Stimulated activated CD8-positive, alpha-beta memory T cell treated with anti-CD3 and anti-CD28 coated beads, Interleukin-12 subunit alpha, Interleukin-12 subunit beta, amount 100 ng/mL, for 4 hours (primary cell): ENCODE measurements at regions not wholly inside any gene's neighbourhood (a gene's known extent, or its start where the extent isn't known, plus 50 kb on each side); places are given as distances from the start of the nearest gene placed in this dataset.
"Not testable (repeated sequence)": the region's sequence is repeated elsewhere in the genome, so short reads cannot be mapped to it uniquely, and the experiment has no call there.

Experiments
- DNase-seq: peaks from one replicate; pipeline ENCODE4 v3.0.0-alpha.2; 2020; ENCODE audit warnings: low read depth

DNA sequence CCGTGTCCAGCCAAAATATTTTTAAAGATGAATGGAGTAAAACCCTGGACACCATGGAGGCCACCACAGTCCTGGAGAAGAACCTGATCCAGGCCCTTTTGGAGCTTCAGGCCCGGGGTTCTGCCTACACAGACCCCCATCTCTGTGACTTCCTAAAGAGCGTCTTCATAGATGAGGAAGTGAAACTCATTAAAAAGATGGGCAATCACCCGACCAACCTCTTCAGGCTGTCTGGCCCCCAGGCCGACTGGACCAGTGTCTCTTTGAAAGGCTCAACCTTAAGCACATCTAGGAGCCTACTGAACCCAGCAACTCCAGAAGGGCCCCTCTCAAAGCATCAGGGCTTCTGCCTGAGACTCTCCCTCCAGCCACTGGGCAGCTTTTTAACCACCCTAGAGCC is 107.9 kb upstream of the FAM174B start:
- DNase-seq = no peak

DNA sequence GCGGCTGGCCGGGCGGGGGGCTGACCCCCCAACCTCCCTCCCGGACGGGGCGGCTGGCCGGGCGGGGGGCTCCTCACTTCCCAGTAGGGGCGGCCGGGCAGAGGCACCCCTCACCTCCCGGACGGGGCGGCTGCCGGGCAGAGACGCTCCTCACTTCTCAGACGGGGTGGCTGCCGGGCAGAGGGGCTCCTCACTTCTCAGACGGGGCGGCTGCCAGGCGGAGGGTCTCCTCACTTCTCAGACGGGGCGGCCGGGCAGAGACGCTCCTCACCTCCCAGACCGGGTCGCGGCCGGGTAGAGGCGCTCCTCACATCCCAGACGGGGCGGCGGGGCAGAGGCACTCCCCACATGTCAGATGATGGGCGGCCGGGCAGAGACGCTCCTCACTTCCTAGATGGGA is 112.6 kb upstream of the FAM174B start:
- not testable (repeated sequence) for DNase-seq

DNA sequence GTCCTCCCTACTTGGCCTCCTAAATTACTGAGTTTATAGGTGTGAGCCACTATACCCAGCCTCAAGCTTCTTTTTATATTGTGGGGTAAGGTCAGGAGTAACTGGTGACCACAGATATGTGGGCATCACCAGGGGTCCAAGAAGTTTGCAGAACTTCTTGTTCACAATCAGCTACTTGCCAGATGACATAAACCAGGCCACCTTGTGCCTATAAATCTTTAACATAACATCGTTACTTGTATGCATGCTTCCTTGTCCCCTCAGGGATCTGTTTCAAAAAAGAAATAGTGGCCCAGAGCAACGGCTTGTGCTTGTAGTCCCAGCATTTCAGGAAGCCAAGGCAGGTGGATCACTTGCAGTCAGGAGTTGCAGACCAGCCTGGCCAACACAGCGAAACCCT is 115.1 kb upstream of the FAM174B start:
- no peak for DNase-seq

DNA sequence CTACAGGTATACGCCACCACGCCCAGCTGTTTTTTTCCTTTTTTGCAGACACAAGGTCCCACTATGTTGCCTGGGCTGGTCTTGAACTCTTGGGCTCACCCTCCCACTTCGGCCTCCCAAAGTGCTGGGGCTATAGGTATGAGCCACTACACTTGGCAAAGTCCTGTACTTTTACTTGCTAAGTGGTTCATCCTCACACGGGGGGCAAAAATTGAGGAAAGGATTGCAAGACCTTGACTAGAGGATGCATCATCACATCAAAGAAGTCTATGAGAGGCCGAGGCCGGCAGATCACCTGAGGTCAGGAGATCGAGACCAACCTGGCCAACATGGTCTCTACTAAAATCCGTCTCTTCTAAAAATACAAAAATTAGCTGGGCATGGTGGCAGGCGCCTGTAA is 116.5 kb upstream of the FAM174B start:
- DNase-seq = no peak

DNA sequence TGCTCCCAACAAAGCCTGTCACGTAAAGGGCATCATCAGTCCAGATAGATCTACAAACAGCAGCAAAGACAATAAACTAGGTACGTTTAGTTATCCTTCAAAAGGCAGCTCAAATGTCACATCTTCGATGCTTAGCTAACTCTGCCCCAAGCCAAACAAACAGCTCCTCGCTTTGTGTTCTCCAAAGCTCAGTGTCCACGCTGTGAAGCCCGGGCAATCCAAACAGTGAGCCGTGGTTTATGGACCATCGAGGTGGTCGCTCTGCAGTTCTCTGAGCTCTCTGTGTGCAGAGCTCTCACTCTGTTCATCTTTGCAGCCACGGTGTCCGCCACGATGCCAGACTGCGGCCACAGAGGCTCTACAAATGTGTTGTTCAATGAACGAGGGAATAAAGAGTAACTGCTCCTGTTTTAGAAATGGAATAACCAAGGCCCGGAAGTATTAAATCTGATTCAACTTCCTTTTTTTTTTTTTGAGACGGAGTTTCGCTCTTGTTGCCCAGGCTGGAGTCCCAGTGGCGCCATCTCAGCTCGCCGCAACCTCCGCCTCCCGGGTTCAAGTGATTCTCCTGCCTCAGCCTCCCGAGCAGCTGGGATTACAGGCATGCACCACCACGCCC is 117.2 kb upstream of the FAM174B start:
- DNase-seq = no peak

DNA sequence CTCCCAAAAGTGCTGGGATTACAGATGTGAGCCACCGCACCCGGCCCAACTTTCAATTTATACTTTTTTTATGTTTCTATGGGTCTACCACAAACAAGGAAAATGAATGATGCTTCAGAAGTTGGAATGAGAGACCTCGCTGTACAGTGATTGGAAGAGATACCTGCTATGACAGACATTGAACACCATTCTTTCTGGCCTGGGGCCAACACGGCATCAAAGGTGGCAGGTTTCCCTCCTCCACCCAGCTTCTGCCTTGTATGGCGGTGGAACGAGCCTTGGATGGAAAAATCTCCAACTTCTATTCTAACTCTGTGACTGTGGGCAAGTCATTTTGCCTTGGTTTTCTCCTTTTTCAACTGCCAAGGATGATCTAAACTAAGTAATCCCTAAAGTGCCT is 117.8 kb upstream of the FAM174B start:
- DNase-seq = no peak

DNA sequence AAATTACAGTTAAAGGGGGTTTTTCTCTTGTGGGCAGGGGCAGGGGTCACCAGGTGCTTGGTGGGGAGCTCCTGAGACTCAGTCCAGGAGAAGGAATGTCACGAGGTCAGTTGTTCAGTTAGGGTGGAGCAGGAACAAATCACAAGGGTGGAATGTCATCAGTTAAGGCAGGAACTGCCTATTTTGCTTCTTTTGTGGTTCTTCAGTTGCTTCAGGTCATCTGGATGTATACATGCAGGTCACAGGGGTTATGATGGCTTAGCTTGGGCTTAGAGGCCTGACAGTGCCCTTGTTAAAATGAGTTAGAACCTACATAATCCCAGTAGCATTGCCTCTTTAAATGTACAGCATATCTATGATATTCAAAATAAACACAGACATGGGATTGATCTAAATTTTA is 120.2 kb upstream of the CHD2 start:
- DNase-seq = no peak

DNA sequence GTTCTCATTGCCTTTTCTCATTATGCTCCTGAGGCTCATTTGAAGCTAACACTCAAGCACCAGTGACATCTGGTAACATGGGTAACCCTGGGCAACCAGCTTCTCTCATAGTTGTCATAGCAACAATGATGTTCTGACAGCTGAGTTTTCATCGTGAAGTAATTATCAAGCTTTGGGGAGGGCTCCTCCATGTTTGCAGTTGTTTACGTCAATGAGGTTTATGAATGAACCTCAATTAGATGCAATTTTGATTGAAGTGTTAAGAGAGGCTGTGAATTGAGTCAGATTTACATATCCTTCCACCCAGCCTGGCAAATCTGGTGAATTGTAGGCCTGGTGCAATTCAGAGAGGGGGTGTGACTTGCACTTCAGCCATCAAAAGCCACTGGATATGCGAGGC is 119.3 kb upstream of the CHD2 start:
- no peak for DNase-seq

DNA sequence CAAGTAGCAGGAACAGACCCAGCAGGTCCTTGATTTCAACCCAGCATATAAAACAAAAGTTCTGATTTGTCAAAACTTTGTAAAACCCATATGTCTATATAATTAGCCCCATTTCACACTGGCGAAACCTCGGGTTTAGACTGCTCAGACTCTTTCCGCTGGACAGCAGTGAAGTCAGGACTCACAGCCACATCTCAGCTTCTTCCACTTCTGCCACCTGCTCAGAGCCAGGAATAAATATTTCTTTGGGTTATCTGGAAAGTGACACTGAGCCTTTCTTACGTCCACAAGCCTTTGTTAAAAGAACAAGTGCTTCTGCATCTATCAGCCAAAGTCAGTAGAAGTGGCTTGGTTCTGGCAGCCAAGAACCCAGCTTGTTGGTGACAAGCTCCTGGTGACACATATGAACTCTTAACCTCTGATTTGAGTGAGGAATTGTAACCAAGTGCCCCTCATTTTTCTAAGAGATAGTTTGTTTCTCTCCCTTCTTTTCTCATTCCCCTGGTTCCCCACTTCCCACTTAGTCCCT is 118.1 kb upstream of the CHD2 start:
- no peak for DNase-seq

DNA sequence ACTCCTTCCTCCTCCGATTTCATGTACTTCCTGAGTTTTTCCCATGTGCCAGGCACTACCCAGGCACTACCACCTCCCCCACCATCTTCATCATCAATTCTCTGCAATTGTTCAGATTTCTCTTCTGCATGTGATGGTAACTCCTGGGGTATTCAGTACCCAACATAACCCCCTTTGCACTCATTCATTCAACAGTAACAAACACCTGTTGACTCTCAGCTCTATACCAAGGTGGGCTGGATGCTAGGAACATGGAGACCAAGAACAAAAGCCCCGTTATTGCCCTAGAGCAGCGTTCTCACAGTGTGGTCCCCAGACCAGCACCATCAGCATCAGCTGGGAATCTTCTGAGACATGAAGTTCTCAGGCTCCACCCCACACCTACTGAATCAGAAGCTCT is 113.0 kb upstream of the CHD2 start:
- DNase-seq = no peak

DNA sequence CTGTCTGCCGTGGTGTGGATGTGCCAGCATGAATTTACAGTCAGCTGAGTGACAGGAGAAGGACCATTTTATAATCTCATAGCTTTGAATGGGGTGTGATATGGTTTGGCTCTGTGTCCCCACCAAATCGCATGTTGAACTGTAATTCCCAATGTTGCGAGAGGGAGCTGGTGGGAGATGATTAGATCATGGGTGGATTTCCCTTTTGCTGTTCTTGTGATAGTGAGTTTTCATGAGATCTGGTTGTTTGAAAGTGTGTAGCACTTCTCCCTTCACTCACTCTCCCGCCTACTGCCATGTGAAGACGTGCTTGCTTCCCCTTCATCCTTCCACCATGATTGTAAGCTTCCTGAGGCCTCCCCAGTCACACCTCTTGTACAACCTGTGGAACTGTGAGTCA is 111.9 kb upstream of the CHD2 start:
- DNase-seq = no peak

DNA sequence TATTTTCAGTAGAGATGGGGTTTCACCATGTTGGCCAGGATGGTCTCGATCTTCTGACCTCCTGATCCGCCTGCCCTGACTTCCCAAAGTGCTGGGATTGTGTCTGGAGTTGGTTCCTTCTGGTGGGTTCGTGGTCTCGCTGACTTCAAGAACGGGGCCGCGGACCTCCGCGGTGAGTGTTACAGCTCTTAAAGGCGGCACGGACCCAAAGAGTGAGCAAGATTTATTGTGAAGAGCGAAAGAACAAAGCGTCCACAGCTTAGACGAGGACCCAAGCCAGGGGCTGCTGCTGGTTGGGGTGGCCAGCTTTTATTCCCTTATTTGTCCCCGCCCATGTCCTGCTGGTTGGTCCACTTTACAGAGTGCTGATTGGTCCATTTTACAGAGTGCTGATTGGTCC is 111.3 kb upstream of the CHD2 start:
- not testable (repeated sequence) for DNase-seq

DNA sequence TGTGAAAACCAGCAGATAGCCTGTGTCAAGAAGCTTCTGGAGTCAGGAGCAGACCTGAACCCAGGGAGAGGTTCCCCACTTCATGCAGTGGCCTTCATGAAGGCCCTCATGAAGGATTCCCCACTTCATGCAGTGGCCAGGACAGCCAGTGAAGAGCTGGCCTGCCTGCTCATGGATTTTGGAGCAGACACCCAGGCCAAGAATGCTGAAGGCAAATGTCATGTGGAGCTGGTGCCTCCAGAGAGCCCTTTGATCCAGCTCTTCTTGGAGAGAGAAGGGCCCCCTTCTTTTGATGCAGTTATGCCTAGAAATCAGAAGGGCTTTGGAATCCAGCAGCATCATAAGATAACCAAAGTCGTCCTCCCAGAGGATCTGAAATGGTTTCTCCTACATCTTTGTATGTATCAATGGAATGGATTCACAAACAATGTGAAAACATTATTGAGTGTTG is 103.9 kb upstream of the CHD2 start:
- no peak for DNase-seq

DNA sequence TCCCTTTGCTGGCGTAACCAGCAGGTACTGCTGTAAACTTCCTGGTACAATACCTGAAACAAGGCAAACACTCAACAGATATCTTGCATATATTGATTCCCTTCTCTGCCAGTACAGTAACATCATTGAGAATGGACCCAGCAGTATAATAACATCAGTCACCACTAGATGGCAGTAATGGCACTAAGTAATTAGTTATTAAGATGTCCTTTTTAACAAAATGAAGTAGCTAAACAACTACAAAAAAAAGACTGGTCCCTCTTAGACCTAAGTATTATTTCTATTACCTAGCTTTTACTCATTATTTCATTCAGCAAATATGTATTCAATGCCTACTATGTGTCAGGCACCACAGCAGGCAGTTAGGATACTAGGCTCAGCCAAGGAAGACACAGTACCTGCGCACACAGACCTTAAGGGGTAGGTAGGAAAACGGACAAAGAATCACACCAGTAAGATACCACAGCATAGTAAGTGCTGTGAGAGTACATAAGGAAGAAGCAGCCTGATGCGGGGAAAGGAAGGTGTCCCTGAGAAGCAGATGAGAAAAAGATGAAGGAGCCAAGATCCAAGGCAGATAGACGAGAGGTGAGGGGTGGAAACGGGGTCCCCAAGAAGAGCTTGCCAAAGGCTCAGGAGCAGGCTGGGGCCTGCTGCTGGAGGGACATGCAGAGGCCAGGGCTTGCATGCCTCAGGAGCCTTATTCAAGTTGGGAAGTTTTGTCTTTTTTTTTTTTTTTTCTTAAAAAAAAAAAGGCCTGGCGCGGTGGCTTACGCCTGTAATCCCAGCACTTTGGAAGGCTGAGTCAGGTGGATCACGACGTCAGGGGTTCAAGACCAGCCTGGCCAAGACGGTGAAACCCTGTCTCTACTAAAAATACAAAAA is 102.7 kb upstream of the CHD2 start:
- no peak for DNase-seq

DNA sequence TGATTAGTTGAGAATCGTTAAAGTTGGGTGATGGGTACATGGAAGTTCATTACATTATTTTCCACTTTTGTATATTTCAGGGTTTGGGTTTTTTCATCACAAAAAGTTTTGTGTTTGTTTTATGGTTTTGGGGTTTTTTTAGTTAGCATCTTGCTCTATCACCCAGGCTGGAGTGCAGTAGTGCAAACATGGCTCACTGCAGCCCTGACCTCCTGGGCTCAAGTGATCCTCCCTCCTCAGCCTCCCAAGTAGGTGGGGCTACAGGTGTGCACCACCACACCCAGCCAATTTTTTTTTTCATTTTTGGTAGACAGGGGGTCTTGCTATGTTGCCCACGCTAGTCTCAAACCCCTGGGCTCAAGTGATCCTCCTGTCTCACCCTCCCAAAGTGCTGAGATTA is 100.1 kb upstream of the CHD2 start:
- DNase-seq = no peak

DNA sequence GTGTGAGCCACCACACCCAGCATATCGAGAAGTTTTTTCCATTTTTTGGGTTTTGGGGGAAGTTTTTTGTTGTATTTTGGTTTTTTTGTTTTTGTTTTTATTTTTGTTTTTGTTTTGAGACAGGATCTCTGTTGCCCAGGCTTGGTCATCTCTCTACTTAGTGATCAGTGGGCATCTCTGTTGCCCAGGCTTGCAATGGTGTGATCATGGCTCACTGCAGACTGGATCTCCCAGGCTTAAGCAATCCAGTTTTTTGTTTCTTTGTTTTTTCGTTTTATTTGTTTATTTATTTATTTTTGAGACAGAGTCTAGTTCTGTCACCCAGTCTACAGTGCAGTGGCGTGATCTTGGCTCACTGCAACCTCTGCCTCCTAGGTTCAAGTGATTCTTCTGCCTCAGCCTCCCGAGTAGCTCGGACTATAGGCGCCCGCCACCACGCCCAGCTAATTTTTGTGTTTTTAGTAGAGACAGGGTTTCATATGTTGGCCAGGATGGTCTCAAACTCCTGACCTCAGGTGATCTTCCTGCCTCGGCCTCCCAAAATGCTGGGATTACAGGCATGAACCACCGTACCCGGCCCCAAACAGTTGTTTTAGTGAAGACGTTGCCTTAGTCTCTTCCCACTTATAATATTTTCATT is 99.6 kb upstream of the CHD2 start:
- DNase-seq = not testable (repeated sequence)

DNA sequence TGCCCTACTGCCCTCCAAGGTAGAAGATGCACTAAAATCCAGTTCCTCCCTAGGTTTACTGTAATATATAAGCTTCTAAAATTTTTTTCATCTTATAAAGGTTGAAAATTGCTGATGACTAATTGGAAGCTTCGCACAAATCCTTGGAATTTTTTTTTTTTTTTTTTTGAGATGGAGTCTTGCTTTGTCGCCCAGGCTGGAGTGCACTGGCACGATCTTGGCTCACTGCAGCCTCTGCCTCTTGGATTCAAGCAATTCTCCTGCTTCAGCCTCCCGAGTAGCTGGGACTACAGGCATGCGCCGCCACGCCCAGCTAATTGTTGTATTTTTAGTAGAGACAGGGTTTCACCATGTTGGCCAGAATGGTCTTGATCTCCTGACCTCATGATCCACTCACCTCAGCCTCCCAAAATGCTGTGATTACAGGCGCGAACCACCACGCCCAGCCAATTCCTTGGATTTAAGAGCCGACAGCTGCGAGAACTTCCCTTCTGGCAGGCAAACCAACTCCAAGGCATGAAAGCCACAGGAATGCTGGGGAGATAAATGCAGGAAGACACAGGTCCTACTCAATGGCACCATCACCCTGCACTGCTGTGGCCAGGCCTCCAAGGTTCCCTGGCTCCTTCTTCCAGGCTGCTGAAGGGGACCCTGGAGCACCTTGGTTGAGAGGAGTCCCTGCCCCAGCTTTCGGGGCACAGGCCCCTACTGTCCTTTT is 98.9 kb upstream of the CHD2 start:
- not testable (repeated sequence) for DNase-seq

DNA sequence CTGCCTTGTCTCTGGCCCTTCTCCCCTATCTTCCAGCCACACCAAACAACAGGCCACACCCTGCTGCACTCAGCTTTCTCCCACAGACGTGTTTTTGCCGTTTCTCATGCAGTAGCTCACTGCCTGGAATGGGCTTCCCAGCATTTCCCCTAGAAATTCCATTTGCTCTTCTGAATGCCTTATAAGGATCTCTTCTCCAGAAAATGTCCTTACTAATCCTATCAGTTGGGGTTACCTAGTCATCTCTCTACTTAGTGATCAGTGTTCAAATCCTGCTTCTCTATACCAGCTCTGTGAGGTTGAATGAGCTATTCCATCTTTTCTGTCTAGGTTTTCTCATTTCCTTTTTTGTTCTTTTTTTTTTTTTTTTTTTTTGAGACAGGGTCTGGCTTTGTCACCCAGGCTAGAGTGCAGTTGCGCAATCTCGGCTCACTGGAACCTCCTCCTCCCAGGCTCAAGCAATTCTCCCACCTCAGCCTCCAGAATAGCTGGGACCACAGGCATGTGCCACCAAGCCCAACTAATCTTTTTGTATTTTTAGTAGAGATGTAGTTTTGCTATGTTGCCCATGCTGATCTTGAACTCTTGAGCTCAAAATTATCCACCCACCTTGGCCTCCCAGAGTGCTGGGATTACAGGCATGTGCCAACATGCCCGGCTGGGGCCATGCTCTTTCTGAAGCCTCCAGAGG is 98.2 kb upstream of the CHD2 start:
- no peak for DNase-seq

DNA sequence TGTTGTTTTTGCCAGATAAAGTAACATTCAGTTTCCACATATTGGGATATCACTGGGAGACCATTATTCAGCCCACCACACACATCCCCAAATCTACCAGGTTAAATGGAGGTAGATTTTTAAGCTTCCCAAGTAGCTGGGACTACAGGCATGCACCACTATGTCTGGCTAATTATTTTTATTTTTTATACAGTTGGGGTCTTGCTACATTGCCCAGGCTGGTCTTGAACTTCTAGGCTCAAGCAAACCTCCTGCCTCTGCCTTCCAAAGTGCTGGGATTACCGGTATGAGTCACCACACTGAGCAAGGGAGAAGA is 96.6 kb upstream of the CHD2 start:
- DNase-seq = no peak

DNA sequence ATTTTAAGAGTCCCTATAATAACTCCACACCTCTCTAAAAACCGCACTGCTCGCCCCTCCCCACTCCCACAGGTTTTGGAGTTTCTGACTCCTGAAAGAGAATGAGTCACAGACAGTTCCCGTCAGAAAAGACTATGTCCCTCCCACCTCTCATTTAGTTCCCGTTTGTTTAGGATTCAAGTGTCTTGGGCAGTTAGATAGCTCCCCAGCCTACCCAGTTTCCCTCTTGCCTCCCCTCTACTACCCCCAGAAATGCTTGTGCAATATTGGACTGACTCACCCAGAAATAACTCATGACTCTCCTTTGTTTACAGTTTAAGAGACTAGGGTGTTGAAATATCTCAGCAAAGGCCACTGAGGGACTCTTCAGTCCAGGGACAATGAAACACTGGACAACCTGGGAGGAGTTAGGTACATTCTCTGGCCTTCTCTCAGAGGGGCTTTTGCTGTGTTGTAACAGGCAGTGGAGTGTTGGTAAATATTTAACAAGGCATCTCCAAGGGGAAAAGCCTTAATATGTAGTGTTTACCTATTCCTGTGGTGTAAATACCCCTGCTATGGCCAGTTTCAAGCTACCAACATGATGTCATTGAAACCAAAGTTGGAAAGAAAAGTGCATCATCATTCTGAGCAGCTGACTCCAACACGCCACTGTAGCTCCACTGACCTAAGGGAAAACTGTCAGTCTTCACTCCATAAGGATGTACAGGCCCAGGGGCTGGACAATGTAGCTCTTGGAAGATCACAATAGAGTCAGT is 96.1 kb upstream of the CHD2 start:
- peak; percentile 21 for DNase-seq

DNA sequence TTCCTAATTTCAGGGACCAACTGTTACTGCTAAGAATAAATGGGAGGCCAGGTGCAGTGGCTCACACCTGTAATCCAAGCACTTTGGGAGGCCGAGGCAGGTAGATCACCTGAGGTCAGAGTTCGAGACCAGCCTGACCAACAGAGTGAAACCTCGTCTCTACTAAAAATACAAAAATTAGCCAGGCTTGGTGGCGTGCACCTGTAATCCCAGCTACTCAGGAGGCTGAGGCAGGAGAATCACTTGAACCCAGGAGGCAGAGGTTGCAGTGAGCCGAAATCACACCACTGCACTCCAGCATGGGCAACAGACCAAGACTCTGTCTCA is 95.6 kb upstream of the CHD2 start:
- not testable (repeated sequence) for DNase-seq
